Fibroblast of the aortic adventitia (primary cell): ENCODE measurements at regions not wholly inside any gene's neighbourhood (a gene's known extent, or its start where the extent isn't known, plus 50 kb on each side); places are given as distances from the start of the nearest gene placed in this dataset.
"Not testable (repeated sequence)": the region's sequence is repeated elsewhere in the genome, so short reads cannot be mapped to it uniquely, and the experiment has no call there.

Experiments used
- DNase-seq: peaks from one replicate; pipeline ENCODE4 v3.0.0-alpha.2; 2010; ENCODE audit warnings: low read depth
- H3K4me3 ChIP-seq: 2 replicates; pipeline ENCODE4 v1.5.1; 2011; ENCODE audit warnings: low read depth, mild to moderate bottlenecking, control low read depth, low read length, moderate library complexity
- CTCF ChIP-seq: IDR thresholded peaks from 2 replicates; pipeline ENCODE4 v1.5.1; 2011; ENCODE audit warnings: mild to moderate bottlenecking, low read length, control low read depth, inconsistent platforms; ENCODE audit not compliant: insufficient read depth

DNA sequence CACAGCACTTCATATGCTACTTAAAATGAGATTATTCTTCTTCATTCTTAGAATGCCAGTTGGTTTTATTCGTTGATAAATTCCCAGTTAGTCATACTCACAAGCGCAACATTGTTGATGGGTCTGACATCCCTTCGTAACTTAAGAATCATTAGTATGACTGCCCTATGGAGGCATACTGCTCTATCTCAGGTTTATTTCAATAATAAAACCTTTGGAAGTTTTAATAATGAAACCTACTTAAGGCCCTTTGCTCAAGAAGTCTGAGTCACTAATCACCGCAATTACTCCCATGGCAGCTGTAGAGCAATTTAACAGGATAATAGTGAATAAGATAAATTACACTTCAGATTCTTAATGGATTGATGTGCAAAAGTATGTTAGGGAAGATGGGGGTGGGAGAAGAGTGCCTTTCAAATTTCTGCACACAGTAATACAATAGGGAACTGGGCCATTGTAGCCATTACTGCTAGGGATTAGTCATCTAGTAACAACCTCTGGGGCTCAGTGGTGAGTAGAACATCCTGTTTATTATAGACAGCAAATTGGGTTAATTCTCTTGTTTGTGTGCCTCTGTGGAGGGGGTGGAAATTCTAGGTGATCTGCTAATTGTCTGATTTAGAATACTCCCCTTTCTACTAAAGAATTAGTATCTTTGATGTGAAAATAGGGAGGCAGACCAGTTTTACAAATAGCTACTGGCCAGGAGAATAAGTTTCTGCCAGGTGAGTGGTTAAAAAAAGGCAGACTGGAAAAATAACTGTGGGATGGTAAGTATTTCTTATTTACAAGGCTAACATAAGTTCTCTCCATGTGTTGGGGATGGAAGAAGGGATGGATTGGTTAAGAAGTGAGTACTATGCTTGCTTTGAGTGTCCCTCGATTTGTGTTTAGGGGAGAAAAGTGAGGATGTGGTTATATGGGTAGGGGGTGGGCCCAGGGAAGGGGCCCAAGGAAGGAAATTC lies 74.5 kb upstream of the VKORC1L1 start:
- H3K4me3 ChIP-seq: no peak overlapping the region
- no peak for TF ChIP-seq CTCF
- peak; percentile 33 for DNase-seq

GRCh38 chr7:65800191-65800590 lies 72.7 kb upstream of the VKORC1L1 start:
- H3K4me3 ChIP-seq, DNase-seq: not testable (repeated sequence)

GRCh38 chr7:65800890-65801341 lies 72.0 kb upstream of the VKORC1L1 start:
- no peak overlapping the region for H3K4me3 ChIP-seq
- DNase-seq: no peak
- TF ChIP-seq CTCF: no peak

DNA sequence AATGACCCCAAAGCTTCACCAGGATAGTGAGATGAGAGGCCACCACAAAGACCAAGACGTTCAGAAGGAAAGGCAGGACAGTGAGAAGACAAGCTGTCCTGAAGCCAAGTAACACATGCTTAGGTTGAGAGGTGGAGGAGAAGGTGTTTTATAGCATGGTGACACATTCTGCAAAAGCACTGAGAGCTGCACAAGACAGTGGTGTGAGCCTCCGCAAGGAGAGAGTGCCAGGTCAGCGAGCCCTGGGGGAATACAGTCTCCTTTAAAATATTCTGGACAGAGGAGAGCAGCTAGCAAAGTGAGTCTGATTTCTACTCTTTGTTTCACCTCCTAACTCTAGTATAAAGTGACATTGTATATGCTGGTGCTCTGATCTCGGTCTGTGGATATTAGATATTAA lies 68.0 kb upstream of the VKORC1L1 start:
- no peak overlapping the region for H3K4me3 ChIP-seq
- no peak for DNase-seq
- TF ChIP-seq CTCF: no peak

- H3K4me3 ChIP-seq, DNase-seq: not testable (repeated sequence)
Observed at GRCh38 chr7:65807067-65807466, 65.8 kb upstream of the VKORC1L1 start.

DNA sequence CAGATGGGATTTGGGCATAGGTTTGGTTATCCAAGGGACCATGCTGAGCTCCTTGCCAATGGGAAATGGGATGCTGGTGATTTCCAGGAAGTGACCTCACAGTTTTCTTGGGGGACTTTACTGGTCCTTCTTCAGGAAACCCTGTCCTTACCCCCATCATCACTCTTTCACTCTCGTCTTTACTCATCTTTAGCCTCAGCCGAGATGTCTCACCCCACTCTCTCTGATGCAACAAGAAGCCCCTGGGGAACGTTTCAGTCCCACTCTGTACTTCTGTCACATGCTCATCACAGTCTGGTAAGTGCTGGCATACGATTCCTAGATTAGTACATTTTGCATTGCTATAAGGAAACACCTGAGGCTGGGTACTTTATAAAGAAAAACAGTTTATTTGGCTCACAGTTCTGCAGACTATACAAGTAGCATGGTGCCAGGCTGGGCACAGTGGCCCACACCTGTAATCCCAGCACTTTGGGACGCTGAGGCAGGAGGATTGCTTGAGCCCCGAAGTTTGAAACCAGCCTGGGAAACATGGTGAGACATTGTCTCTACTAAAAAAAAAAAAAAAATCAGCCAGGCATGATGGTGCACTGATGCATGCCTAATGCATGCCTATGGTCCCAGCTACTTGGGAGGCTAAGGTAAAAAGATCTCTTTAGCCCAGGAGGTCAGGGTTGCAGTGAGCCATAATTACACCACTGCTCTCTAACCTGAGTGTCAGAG lies 63.5 kb upstream of the VKORC1L1 start:
- no peak for TF ChIP-seq CTCF
- H3K4me3 ChIP-seq: no peak overlapping the region
- DNase-seq: no peak

GRCh38 chr7:65809982-65810288 lies 62.9 kb upstream of the VKORC1L1 start:
- H3K4me3 ChIP-seq: no peak overlapping the region
- no peak for DNase-seq
- no peak for TF ChIP-seq CTCF
